GM12891 (cell line): ENCODE measurements at regions not wholly inside any gene's neighbourhood (a gene's known extent, or its start where the extent isn't known, plus 50 kb on each side); places are given as distances from the start of the nearest gene placed in this dataset.
"Not testable (repeated sequence)": the region's sequence is repeated elsewhere in the genome, so short reads cannot be mapped to it uniquely, and the experiment has no call there.

ENCODE experiments used
- PAX5 ChIP-seq: IDR thresholded peaks from 2 replicates; pipeline ENCODE4 v1.6.1; 2011; ENCODE audit warnings: low read length, moderate library complexity, mild to moderate bottlenecking; ENCODE audit not compliant: insufficient read depth, severe bottlenecking
- POLR2A ChIP-seq: IDR thresholded peaks from 2 replicates; pipeline ENCODE4 v1.6.1; 2011; ENCODE audit warnings: low read depth, low read length, control low read depth
- POLR2AphosphoS5 ChIP-seq: IDR thresholded peaks from 2 replicates; pipeline ENCODE4 v1.6.1; 2011; ENCODE audit warnings: low read depth, low read length, control low read depth
- POU2F2 ChIP-seq: IDR thresholded peaks from 2 replicates; pipeline ENCODE4 v1.6.1; 2011; ENCODE audit warnings: low read depth, mild to moderate bottlenecking, control low read depth, low read length, moderate library complexity

GRCh38 chr10:33013331-33013730 lies 55.3 kb upstream of the ITGB1 start:
- not testable (repeated sequence) for TF ChIP-seq POU2F2, POLR2A, POLR2AphosphoS5, PAX5
